DLD1 (cell line): ENCODE measurements at regions not wholly inside any gene's neighbourhood (a gene's known extent, or its start where the extent isn't known, plus 50 kb on each side); places are given as distances from the start of the nearest gene placed in this dataset.
"Not testable (repeated sequence)": the region's sequence is repeated elsewhere in the genome, so short reads cannot be mapped to it uniquely, and the experiment has no call there.

Experiments
- in situ Hi-C: cut with HindIII; loops from 2 replicates; pipeline ENCODE4 v1.10.0; 2017; ENCODE audit warnings: low sequenced_read_pairs

- in situ Hi-C loops, result no loop called here
These were observed 88.3 kb upstream of the ANTXRL start for GRCh38 chr10:46198516-46198915.

DNA sequence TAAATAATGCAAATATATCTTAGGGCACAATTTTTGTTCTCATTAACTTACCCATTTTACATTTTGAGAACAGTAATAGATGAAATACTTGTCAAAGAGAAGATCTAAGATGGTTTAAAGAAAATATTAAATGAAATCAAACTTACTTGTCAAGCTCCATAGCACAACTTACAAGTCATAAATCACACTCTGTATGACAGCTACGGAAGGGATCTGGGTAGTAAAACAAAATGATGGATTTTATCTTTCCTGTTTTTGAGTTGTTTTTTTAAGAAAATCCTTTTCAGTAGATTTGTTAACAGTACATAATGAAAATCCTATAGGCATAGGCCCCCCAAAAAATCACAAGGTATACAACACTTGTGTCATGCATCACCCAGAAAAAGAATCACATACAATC lies 84.4 kb upstream of the ANTXRL start:
- in situ Hi-C loops, result not testable (repeated sequence)

GRCh38 chr10:46204482-46205102 lies 82.2 kb upstream of the ANTXRL start:
- in situ Hi-C loops, result not testable (repeated sequence)

DNA sequence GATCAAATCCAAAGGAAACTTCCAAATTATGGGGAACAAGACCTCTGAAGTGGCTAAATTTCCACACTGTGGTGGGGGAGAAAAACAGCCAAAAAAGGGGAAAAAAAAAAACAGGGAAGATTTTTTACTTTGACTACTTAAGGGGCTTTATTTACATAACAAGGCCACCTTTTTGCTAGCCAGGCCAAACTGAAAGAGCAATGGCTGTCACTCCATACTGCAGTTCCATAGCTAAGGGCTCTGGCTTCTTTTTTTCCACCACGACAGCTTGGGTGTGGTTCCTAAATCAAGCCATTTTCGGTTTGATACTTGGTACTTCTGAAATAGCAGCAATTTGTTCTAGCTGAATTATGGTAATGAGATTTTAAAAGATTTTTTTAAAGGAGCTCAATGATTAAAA lies 76.4 kb upstream of the ANTXRL start:
- in situ Hi-C loops, result not testable (repeated sequence)

GRCh38 chr10:46215426-46215825 lies 71.4 kb upstream of the ANTXRL start:
- in situ Hi-C loops, result no loop called here

- in situ Hi-C loops, result no loop called here
These were observed 70.7 kb upstream of the ANTXRL start for GRCh38 chr10:46216003-46216634.

DNA sequence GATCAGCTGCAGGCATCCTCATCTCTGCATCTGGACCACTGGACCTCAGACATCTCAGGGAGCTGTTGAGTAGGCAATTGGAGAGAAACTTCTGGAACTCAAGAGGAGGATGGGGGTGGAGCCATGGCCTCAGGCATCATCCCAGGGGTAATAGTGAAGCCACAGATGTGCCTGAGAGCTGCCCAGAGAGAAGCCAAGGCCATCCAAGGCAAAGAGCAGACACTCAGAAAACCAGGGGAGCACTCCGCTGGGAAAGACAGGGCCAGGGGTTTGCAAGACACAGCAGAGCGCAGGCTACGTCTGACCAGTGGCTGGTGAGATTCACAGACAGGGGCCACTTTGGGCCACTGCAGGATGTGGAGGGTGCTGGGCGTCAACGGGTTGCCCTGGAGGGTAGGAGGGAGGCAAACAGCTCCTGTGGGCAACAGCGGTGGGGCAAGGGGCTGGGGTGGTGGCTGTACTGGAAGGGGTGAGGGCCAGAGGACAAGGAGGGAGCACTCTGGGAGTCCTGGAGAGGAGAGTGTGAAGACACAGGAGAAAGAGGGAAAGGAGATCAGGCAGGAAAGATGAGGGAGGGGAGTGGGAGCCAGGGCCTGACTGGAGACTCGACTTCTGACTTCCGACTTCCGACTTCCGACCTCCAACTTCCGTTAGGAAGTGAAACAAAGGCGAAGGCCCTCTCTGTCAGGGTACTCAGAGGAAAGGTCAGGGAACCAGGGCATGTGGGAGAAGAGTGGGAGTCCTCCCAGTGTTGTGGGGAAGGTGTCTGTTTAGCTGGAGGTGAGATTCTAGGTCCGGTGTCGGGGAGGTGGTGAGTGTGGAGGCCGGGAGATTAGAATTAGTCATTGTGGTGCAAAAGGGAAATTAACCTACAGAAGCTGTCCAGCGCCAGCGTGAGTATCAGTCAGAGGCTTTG lies 69.7 kb upstream of the ANTXRL start:
- in situ Hi-C loops, result no loop called here

DNA sequence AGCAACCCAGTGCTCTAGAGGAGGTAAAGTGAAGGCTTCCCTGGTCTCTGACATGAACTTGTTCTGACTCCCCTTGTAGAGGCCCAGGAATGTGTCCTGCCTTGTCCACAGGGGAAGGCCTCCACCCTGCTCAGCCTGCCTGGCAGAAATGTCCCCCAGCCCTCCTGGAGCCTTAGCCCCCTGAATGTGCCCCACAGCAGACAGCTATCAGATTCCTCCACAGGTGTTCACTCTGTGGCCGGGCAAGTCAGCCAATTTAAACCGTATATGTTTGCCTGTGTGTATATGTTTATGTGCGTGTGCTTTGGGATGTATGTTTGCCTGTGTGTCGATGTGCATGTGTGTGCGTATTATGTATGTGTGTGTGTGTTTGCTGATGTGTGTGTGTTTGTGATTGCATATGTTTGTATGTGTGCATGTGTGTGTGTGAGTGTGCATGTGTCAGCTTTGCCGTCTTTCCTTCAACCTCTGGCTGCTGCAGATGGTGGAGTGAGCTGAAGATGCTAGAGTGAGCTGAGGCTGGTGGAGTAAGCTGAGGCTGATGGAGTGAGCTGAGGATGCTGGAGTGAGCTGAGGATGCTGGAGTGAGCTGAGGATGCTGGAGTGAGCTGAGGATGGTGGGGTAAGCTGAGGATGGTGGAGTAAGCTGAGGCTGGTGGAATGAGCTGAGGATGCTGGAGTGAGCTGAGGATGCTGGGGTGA lies 68.9 kb upstream of the ANTXRL start:
- in situ Hi-C loops, result no loop called here

- in situ Hi-C loops, result no loop called here
These were observed 67.9 kb upstream of the ANTXRL start for GRCh38 chr10:46218921-46219320.

- in situ Hi-C loops, result not testable (repeated sequence)
These were observed 67.3 kb upstream of the ANTXRL start for GRCh38 chr10:46219431-46219990.

DNA sequence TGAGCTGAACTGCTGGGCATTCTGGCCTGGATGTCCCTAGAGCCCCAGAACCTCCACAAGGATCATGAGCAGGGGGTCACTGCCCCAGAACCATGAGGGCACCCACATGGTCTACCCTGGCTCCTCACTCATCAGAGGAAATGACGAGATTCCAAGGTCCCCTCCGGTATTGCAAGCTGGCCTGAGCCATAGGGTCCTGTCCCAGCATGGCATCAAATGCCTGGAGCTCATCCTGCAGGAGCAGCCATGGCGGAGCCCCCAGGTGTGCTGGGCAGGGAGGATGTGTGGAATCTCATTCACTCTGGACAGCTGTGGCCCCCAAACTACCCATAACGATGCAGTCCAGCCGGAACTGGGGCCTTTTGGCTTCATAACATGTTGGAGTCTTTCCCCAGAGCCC lies 66.6 kb upstream of the ANTXRL start:
- in situ Hi-C loops, result no loop called here

GRCh38 chr10:46220872-46221538 lies 65.8 kb upstream of the ANTXRL start:
- in situ Hi-C loops, result no loop called here

DNA sequence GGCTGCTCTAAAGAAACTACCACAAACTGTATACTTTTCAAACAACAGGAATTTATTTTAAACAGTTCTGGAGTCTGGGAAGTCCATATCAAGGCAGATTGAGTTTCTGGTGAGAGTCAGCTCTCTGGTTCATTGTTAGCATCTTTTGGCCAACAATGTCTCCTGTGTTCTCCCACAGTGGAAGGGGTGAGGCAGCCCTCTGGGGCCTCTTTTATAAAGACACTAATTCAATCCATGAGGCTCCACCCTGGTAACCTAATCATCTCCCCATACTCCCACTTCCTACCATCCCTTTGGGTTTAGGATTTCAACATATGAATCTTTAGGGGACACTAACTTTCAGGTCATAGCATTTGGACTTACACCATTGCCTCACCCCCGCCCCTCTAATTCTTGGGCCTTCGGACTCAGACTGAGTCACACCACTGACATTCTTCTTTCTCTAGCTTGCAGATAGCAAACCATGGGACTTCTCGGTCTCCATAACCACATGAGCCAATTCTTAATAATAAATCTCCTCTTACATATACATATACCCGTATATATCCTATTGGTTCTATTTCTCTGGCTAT lies 64.3 kb upstream of the ANTXRL start:
- in situ Hi-C loops, result no loop called here

GRCh38 chr10:46223064-46223480 lies 63.7 kb upstream of the ANTXRL start:
- in situ Hi-C loops, result no loop called here

GRCh38 chr10:46223626-46224413 lies 63.0 kb upstream of the ANTXRL start:
- in situ Hi-C loops, result no loop called here

- in situ Hi-C loops, result no loop called here
These were observed 62.4 kb upstream of the ANTXRL start for GRCh38 chr10:46224414-46224682.

DNA sequence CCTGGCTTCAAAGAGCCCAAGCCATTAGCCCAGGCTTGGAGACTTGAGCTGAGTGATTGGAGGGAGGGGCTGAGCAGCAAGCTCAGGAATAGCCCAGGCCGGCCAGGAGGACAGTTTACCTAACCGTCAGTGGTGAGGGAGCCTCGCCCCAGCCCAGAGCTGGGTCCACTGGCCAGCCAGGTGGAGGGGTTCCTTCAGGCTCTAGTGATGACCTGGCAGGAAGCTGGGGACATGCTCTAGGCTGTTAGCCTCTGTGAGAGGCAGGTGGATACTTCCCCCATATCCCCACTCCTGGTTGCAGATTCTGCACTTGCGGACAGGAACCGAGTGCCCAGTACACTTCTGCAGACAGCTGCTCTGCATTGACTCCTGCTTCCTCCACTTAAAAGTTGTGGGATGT lies 61.2 kb upstream of the ANTXRL start:
- in situ Hi-C loops, result loop anchor here (25.0 kb wide), 1 partner anchor 312 kb away; no protein-coding TSS in a partner anchor

- in situ Hi-C loops, result loop anchor here (25.0 kb wide), 1 partner anchor 311 kb away; no protein-coding TSS in a partner anchor
These were observed 60.6 kb upstream of the ANTXRL start for GRCh38 chr10:46226232-46226631.

GRCh38 chr10:46226900-46227558 lies 59.8 kb upstream of the ANTXRL start:
- in situ Hi-C loops, result loop anchor here (25.0 kb wide), 1 partner anchor 310 kb away; no protein-coding TSS in a partner anchor
